Transverse colon (tissue), 4 donors: ENCODE measurements at regions not wholly inside any gene's neighbourhood (a gene's known extent, or its start where the extent isn't known, plus 50 kb on each side); places are given as distances from the start of the nearest gene placed in this dataset.

Experiments used
- DNase-seq: peaks from one replicate; pipeline ENCODE4 v3.0.0-alpha.2; 2019
- H3K27ac ChIP-seq, 4 donors: fragments of 200-600 bp; sonication (generic); 2 replicates each; pipeline ENCODE4 v1.5.1; 2016 to 2018; ENCODE audit warnings: inconsistent platforms in 4 of 4
- H3K27me3 ChIP-seq: fragments of 200-600 bp; sonication (generic); 2 replicates; pipeline ENCODE4 v1.5.1; 2017; ENCODE audit warnings: inconsistent platforms
- H3K36me3 ChIP-seq, 4 donors: fragments of 200-600 bp; sonication (generic); 2 replicates each; pipeline ENCODE4 v1.5.1; 2017 to 2019; ENCODE audit warnings: inconsistent platforms in 4 of 4
- H3K4me1 ChIP-seq, 4 donors: fragments of 200-600 bp; sonication (generic); 2 replicates each; pipeline ENCODE4 v1.5.1; 2017 to 2020; ENCODE audit warnings: inconsistent platforms in 4 of 4
- H3K4me3 ChIP-seq, 4 donors: fragments of 200-600 bp; sonication (generic); 1 replicate in 1 of 4; 2 replicates in 3 of 4; pipeline versions ENCODE4 v1.5.1 to v1.6.1; 2017 to 2019; ENCODE audit warnings: inconsistent platforms in 4 of 4
- H3K9me3 ChIP-seq, 2 donors: fragments of 200-600 bp; sonication (generic); 2 replicates each; pipeline ENCODE4 v1.5.1; 2017 to 2019; ENCODE audit warnings: inconsistent platforms in 2 of 2
- CTCF ChIP-seq, 5 experiments: fragments of 200-600 bp in 3 of 5; fragments of 450-650 bp in 2 of 5; sonication (generic) in 3 of 5; IDR thresholded peaks; 1 replicate in 2 of 5; 2 replicates in 3 of 5; pipeline ENCODE4 v1.5.1; 2016 to 2017; ENCODE audit warnings: antibody characterized with exemption in 5 of 5, inconsistent platforms in 3 of 5, mild to moderate bottlenecking in 2 of 5, moderate library complexity in 1 of 5
- EP300 ChIP-seq: sonication (generic); formaldehyde crosslinking; IDR thresholded peaks from one replicate; pipeline ENCODE4 v1.6.1; 2017; ENCODE audit warnings: antibody characterized with exemption, low read depth
- POLR2A ChIP-seq: fragments of 450-650 bp; IDR thresholded peaks from one replicate; pipeline ENCODE4 v1.6.1; 2016; ENCODE audit warnings: antibody characterized with exemption, mild to moderate bottlenecking, moderate library complexity
- POLR2AphosphoS5 ChIP-seq, 3 donors: sonication (generic); formaldehyde crosslinking; IDR thresholded peaks; one replicate each; pipeline ENCODE4 v1.6.1; 2016; ENCODE audit warnings: antibody characterized with exemption in 3 of 3
- WGBS, 2 donors: methylation state at CpG; one replicate each; pipeline ENCODE4 v1.1.5; 2018; ENCODE audit warnings: low coverage in 1 of 2; 5-methylcytosine and 5-hydroxymethylcytosine counted together
- in situ Hi-C, 4 donors: fragments of 200-750 bp; cut with MboI; loops; one replicate each; pipeline versions ENCODE4 v1.15.0 to v1.15.1; 2017; ENCODE audit warnings: low sequenced_read_pairs in 3 of 4, low pct_ligation_motif_present in 1 of 4, low pct_unique_long_range_greater_than_20kb in 1 of 4
- intact Hi-C: fragments of 100-400 bp; cut with DNase I; formaldehyde crosslinking; loops from one replicate; pipeline ENCODE4 v1.15.1; 2023; ENCODE audit warnings: low total_unique reads

GRCh38 chrX:137387646-137388045 is 178.3 kb upstream of the ZIC3 start:
- DNase-seq = no peak
- in situ Hi-C loops (no loop called here), intact Hi-C loops (no loop called here)
- Histone ChIP-seq H3K4me3 (no peak overlapping the region), H3K36me3 (no peaks in the 10 kb centered on the region), H3K27me3 (no peaks in the 10 kb centered on the region), H3K27ac (no peak overlapping the region), H3K4me1 (no peaks in the 10 kb centered on the region), H3K9me3 (no peaks in the 10 kb centered on the region)
- 80% methylated on average over 2 of the region's 2 CpGs; no CpG with 5 or more reads in 1 of the 2 donors for WGBS, 2 donors
- TF ChIP-seq POLR2AphosphoS5 (IDR thresholded peaks at IDR 0.05) = no peak
- TF ChIP-seq POLR2A = no peak
- no peak for TF ChIP-seq EP300
- TF ChIP-seq CTCF (IDR thresholded peaks at IDR 0.05) = no peak

- no peaks in the 10 kb centered on the region for H3K27me3 ChIP-seq
- intact Hi-C loops (no loop called here), in situ Hi-C loops (no loop called here)
- H3K9me3 ChIP-seq = no peaks in the 10 kb centered on the region
- TF ChIP-seq POLR2A (no peak), CTCF (IDR thresholded peaks at IDR 0.05) (no peak), EP300 (no peak), POLR2AphosphoS5 (IDR thresholded peaks at IDR 0.05) (no peak)
- H3K36me3 ChIP-seq = no peaks in the 10 kb centered on the region
- WGBS, 2 donors = 0 to 56% methylated on average over 1 to 3 of the region's 3 CpGs
- no peak overlapping the region for H3K27ac ChIP-seq
- H3K4me1 ChIP-seq = no peaks in the 10 kb centered on the region
- no peak for DNase-seq
- H3K4me3 ChIP-seq = no peak overlapping the region
Measured at GRCh38 chrX:137366018-137366633, 199.8 kb upstream of the ZIC3 start.

GRCh38 chrX:137363559-137363958 is 202.4 kb upstream of the ZIC3 start:
- intact Hi-C loops = no loop called here
- no peaks in the 10 kb centered on the region for H3K4me1 ChIP-seq
- in situ Hi-C loops = no loop called here
- no peak overlapping the region for H3K27ac ChIP-seq
- no peaks in the 10 kb centered on the region for H3K27me3 ChIP-seq
- no peak overlapping the region for H3K4me3 ChIP-seq
- no peak for DNase-seq
- H3K9me3 ChIP-seq = no peaks in the 10 kb centered on the region
- no peaks in the 10 kb centered on the region for H3K36me3 ChIP-seq
- TF ChIP-seq POLR2AphosphoS5 (IDR thresholded peaks at IDR 0.05) = no peak
- TF ChIP-seq CTCF (IDR thresholded peaks at IDR 0.05) = no peak
- no peak for TF ChIP-seq POLR2A
- no peak for TF ChIP-seq EP300
- WGBS, 2 donors = 64% methylated on average over 1 of the region's 1 CpG; no CpG with 5 or more reads in 1 of the 2 donors

GRCh38 chrX:137362583-137362982 is 203.3 kb upstream of the ZIC3 start:
- TF ChIP-seq EP300 (no peak), POLR2A (no peak)
- Histone ChIP-seq H3K9me3 (no peaks in the 10 kb centered on the region), H3K36me3 (no peaks in the 10 kb centered on the region), H3K27ac (no peak overlapping the region), H3K4me1 (no peaks in the 10 kb centered on the region), H3K4me3 (no peak overlapping the region), H3K27me3 (no peaks in the 10 kb centered on the region)
- 63% methylated on average over 5 of the region's 5 CpGs; no CpG with 5 or more reads in 1 of the 2 donors for WGBS, 2 donors
- no peak for DNase-seq
- in situ Hi-C loops = no loop called here
- intact Hi-C loops = no loop called here

GRCh38 chrX:137354851-137355250 is 211.1 kb upstream of the ZIC3 start:
- DNase-seq = no peak
- in situ Hi-C loops (no loop called here), intact Hi-C loops (no loop called here)
- TF ChIP-seq POLR2A (no peak), POLR2AphosphoS5 (IDR thresholded peaks at IDR 0.05) (no peak), EP300 (no peak), CTCF (IDR thresholded peaks at IDR 0.05) (no peak)
- H3K27me3 ChIP-seq = no peaks in the 10 kb centered on the region
- H3K4me1 ChIP-seq = no peaks in the 10 kb centered on the region
- 81% methylated on average over 1 of the region's 1 CpG; no CpG with 5 or more reads in 1 of the 2 donors for WGBS, 2 donors
- H3K36me3 ChIP-seq = no peaks in the 10 kb centered on the region
- no peak overlapping the region for H3K4me3 ChIP-seq
- H3K27ac ChIP-seq = no peak overlapping the region
- H3K9me3 ChIP-seq = no peaks in the 10 kb centered on the region
